Activated T-cell treated with anti-CD3 and anti-CD28 coated beads for 48 hours (primary cell): ENCODE measurements at regions not wholly inside any gene's neighbourhood (a gene's known extent, or its start where the extent isn't known, plus 50 kb on each side); places are given as distances from the start of the nearest gene placed in this dataset.

Experiments used
- DNase-seq: peaks from one replicate; pipeline ENCODE4 v3.0.0-alpha.2; 2020; ENCODE audit warnings: low read depth

DNA sequence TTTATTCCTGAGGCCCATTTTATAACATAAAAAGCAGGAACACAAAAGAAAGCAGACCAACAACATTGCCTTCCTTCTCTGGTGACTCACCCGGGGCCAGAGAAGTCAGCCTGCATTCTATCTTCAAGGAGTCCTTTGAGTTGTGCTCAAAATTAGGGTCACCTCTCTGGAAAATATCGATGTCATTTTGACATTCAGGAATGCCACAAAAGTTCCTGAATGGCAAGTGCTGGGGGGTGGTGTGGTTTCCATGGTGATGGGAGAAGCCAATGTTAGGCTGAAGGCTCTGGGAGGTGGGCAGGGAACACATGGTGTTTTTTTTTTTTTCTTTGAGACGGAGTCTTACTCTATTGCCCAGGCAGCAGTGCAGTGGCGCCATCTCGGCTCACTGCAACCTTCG is 159.6 kb downstream of the HAPSTR1 start:
- no peak for DNase-seq

GRCh38 chr16:9254863-9255262 is 163.4 kb downstream of the HAPSTR1 start:
- DNase-seq: no peak

- peak; percentile 35 for DNase-seq
Measured at GRCh38 chr16:9256196-9256595, 164.8 kb downstream of the HAPSTR1 start.

DNA sequence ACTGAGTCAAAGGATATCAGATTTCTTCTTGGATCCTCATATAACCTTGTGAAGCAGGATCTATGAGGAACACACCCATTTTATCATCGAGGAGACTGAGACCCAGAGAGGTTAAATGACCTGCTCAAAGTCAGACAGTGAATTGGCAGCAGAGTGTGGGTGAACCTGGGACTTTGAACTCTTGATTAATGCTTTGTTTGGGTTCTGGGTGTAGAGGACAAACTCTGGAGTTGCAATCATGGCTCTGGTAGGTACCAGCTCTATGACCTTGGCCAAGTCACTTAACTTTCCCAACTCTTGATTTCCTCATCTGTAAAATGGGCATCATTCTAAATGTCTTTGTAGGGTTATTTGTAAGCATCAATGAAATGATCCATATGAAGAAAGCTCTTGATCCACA is 166.4 kb downstream of the HAPSTR1 start:
- no peak for DNase-seq

DNA sequence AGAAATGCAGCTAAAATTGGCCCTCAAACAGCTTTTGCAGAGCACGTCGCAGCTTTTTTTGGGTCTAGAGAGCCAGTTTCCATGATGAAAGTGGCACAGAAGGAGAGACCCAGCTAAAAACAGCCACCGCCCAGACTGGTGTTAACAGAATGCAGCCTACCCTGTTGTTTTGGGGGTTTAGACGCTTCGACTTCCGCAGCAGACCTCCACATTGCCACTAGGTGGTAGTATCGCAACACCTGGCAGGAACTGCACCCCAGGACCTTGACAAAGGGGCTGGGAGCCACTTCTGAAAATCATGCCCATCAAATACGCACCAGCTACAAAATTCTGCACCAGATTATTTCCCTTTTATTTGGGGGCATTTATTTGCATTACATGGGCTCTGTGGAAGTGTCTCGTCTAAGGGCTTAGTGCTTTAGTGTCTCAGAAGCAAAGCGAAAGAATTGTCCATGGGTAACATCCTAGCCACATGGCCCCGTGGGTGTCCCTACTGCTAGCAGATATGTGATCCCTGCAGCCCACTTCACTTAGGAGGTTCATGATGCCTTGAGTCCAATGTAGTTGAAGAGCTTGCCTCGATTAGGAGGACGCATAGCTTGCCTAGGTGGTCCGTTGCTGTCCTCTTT is 167.1 kb downstream of the HAPSTR1 start:
- DNase-seq: peak; percentile 3

DNA sequence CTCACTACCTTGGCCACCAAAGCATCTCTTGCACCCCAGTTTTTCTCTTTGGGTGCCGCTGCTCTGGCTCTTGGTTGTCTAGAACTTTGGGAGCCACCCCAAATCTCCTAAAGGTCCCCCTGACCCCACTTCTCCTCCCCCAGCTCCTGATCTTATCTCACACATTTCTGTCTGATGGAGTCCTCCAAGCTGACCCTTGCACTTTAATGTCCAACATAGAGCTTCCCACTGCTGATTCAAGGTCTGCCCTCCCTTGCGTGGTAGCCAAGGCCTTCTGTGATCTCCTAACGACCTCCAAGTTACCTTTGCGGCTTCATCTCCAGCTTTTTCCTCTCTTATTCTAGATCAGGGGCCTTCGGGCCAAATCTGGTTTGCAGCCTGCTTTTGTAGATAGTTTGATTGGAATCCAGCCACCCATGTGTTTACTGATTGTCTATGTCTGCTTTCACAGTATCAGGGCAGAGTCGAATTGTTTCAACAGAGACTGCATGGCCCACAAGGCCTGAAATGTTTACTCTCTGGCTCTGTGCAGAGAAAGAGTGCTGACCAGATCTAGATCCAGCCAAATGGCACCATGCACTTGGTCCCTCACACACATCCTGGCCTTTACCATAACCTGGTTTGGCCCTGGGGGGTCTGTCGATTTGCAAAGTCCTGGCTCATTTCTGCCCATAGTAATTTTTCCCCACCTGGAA is 168.6 kb downstream of the HAPSTR1 start:
- DNase-seq: no peak

GRCh38 chr16:9260666-9261065 is 169.2 kb downstream of the HAPSTR1 start:
- no peak for DNase-seq

- no peak for DNase-seq
Measured at GRCh38 chr16:9261376-9261775, 169.9 kb downstream of the HAPSTR1 start.

GRCh38 chr16:9262941-9263715 is 171.7 kb downstream of the HAPSTR1 start:
- no peak for DNase-seq

DNA sequence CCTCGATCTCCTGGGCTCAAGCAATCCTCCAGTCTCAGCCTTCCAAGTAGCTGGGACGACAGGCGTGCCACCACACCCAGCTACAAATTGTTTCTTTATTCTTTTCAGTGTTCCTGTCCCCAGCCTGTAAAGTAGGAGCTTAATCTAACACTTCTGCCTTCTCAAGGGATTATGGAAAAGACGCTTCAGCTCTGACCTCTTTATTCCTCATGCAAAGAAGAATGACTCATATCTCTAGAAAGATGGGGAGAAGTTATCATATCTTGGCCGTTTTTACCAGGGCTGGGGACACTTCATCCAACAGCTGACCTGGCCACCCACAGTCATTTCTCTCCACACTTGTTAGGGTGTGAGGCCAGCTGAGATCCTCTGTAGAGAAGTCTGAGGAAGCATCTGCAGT is 172.6 kb downstream of the HAPSTR1 start:
- DNase-seq: no peak

GRCh38 chr16:9268446-9268845 is 177.0 kb downstream of the HAPSTR1 start:
- no peak for DNase-seq

- DNase-seq: no peak
Measured at GRCh38 chr16:9270424-9270823, 179.0 kb downstream of the HAPSTR1 start.

- no peak for DNase-seq
Measured at GRCh38 chr16:9270941-9271340, 179.5 kb downstream of the HAPSTR1 start.

GRCh38 chr16:9271841-9272240 is 180.4 kb downstream of the HAPSTR1 start:
- no peak for DNase-seq

- no peak for DNase-seq
Measured at GRCh38 chr16:9275377-9275776, 183.9 kb downstream of the HAPSTR1 start.

DNA sequence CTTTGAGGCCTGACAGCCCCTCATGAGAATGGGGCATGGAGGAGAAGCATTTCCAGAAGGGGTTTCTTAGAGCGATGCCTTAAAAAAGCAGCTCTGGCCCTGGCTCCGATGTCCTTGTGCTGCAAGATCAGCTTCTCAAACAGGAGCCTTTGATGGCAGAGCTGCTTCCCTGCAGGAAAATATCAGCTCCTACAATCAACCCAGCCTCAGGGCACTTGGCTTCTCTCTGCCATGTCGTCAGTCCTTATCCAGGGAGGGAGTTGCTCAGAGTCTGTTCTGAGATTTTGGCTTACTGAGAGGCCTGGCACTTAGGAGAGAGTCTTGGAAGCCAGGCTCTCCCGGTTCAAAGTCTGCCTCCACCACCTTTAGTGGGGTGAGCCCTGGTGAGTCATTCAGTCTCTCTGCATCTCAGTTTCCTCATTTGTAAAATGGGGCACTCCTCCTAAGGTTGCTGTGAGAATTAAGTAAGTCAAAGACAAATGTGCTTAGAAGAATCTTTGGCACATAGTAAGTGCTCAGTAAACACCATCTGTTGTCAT is 184.4 kb downstream of the HAPSTR1 start:
- DNase-seq: no peak

DNA sequence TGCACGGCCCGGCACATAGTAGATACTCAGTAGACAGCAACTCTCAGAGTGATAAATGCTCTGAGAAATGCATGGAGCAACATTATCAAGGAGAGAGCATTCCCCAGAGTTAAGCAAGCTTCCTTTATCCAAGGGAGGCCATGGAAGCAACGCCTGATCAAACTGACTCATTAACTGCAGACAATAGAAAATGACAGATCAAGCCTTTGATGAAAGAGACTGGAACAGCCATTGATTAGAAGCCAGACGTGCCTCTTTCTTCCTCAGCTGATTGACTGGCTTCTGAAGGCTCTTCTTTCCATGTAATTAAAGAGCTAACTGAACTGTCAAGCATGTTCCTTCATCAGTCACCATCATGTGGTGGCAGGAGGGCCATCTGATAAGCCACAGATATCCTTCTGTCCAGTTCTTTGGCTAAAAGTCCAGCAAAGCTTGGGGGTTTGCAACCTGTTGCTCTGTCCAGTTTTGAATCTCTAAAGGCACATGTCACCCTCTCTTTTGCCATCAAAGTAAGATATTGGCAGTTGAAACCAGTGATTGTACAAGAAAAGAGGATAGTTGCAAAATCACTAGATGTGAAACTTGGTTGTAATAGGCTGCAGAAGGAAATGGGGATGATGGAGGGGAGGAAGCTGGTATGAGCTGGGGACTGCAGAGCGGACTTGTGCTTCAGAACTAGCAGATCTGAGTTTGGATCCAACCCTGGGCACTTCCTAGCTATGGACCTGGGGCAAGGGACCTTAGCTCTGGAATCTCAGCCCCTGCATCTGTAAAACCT is 188.0 kb downstream of the HAPSTR1 start:
- no peak for DNase-seq

DNA sequence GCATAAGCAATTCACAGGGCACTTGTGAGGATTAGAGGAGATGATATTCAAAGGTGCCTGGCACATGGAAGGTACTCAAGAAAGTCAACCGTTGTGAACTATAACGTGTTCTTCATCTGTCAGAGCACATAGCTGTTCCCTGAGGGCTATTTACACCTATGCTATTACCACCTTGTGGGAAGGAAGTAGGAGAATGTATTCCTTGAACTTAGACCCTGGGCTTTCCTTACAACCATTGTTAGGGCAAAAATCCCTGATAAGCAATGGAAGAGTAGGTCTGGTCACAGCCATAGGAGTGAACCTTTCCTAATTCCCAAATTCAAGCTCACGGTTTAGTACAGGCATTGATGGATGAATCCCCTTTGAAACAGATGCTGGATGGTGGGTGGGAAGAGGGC is 188.6 kb downstream of the HAPSTR1 start:
- DNase-seq: no peak

DNA sequence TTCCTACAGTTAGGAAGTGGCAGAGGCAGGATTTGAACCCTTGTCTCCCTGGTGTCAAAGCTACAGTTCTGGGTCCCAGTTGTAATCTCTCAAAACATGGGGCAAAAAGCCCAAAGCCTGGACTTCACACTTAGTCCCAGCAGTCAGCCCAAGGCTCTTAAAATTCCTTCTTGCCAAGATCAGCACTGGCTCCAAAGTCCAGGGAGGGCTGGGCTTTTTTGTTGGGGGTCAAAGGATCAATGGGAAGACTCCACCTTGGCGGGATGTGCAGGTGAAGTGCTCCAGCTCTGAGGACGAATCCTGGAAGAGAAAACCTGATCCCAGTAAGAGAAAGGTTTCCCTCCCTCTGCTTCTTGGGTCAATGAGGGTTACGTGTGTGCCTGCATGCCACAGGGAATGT is 195.5 kb downstream of the HAPSTR1 start:
- DNase-seq: no peak

GRCh38 chr16:9296271-9296590 is 204.8 kb downstream of the HAPSTR1 start:
- DNase-seq: no peak

DNA sequence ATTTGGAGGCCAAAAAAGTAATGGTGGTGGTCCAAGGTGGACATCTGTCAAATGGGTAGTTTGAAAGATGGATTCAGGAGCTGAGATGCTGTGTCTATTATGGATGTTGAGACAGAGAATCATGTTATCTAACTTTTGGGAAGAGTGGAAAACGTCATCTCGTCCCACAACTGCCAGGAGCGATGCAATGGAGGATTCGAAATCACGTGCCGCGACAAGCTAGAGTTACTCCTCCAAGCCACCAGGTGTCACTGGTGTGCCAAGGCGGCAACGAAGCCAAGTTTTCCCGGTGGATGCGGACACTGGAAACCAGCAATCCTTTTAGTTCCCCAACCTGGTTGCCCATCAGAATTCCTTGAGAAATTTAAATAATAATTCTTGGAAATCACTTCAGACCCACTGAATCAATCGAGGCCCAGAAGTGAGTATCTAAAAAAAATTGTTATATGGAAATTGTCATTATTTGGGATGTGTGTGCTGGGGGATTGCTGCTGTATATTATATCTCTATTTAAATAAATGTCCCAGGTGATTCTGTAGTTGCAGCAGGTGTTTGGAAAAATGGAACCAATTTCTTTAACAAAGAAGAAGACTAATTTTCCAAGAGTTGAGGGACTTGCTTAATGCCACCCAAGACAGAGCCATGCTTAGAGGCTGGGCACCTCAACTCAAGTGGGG is 206.1 kb downstream of the HAPSTR1 start:
- DNase-seq: no peak

DNA sequence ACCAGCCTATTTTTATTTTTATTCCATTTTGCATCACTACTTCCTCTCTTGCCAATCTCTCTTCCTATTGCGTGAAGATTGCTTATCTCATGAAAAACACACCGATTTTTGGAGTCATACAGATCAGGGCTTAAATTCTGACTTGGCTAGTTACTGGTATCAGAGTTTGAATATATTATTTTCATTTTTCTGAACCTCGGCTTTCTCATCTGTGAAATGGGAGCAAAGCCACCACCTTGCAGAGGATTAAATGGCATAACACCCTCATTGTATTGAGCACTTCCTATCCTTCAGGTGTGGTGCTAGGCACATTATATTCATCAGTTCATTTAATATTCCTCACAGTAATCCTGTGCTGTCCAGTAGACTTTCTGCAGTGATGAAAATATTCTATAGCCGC is 208.8 kb downstream of the HAPSTR1 start:
- DNase-seq: no peak
